CD4-positive, alpha-beta memory T cell (primary cell): ENCODE measurements at regions not wholly inside any gene's neighbourhood (a gene's known extent, or its start where the extent isn't known, plus 50 kb on each side); places are given as distances from the start of the nearest gene placed in this dataset.

ENCODE experiments used
- CTCF ChIA-PET: fragments of 350-600 bp; sonication (Branson Sonifier 250); formaldehyde crosslinking; loops from one replicate; lab custom pipeline; 2021; ENCODE audit warnings: inconsistent platforms; ENCODE audit not compliant: partially characterized antibody; lab: Charles Lee
- POLR2A ChIA-PET: fragments of 350-600 bp; sonication (Branson Sonifier 250); formaldehyde crosslinking; loops from one replicate; lab custom pipeline; 2021; ENCODE audit not compliant: partially characterized antibody; lab: Charles Lee
- DNase-seq, 5 donors: peaks; one replicate each; pipeline versions ENCODE4 v3.0.0 to v3.0.0-alpha.2; 2020 to 2022; ENCODE audit warnings: mixed read lengths in 1 of 5
- H3K27ac ChIP-seq: one replicate; pipeline ENCODE4 v1.7.0; 2013; ENCODE audit warnings: low read depth, low read length
- H3K27me3 ChIP-seq: 2 replicates; pipeline ENCODE4 v1.7.0; 2013; ENCODE audit warnings: mild to moderate bottlenecking, low read length, moderate library complexity; ENCODE audit not compliant: insufficient read depth
- H3K36me3 ChIP-seq: 2 replicates; pipeline ENCODE4 v1.7.0; 2013; ENCODE audit warnings: mild to moderate bottlenecking, low read length, moderate library complexity; ENCODE audit not compliant: insufficient read depth
- H3K4me1 ChIP-seq: 2 replicates; pipeline ENCODE4 v1.7.0; 2013; ENCODE audit warnings: mild to moderate bottlenecking, low read length, moderate library complexity; ENCODE audit not compliant: insufficient read depth
- H3K4me3 ChIP-seq, 2 donors: one replicate each; pipeline ENCODE4 v1.7.0; 2013; ENCODE audit warnings: low read length in 2 of 2, mild to moderate bottlenecking in 1 of 2
- H3K9me3 ChIP-seq, 2 donors: one replicate each; pipeline ENCODE4 v1.7.0; 2013; ENCODE audit warnings: low read length in 2 of 2, control low read depth in 1 of 2; ENCODE audit not compliant: control insufficient read depth in 1 of 2
- H3K27ac Mint-ChIP-seq, 7 donors: one replicate each; pipeline ENCODE4 v1.8.0; 2020 to 2021; ENCODE audit warnings: mixed read lengths in 7 of 7, mild to moderate bottlenecking in 6 of 7, inconsistent platforms in 3 of 7, moderate library complexity in 3 of 7
- H3K27me3 Mint-ChIP-seq, 2 donors: one replicate each; pipeline ENCODE4 v1.8.0; 2020 to 2021; ENCODE audit warnings: mixed read lengths in 2 of 2
- H3K36me3 Mint-ChIP-seq, 2 donors: one replicate each; pipeline ENCODE4 v1.8.0; 2020 to 2021; ENCODE audit warnings: mixed read lengths in 2 of 2, inconsistent platforms in 1 of 2, mild to moderate bottlenecking in 1 of 2
- H3K4me1 Mint-ChIP-seq, 4 donors: one replicate each; pipeline ENCODE4 v1.8.0; 2020 to 2021; ENCODE audit warnings: mixed read lengths in 4 of 4, mild to moderate bottlenecking in 1 of 4
- H3K4me3 Mint-ChIP-seq, 8 donors: one replicate each; pipeline ENCODE4 v1.8.0; 2020 to 2021; ENCODE audit warnings: mixed read lengths in 8 of 8, mild to moderate bottlenecking in 7 of 8, moderate library complexity in 6 of 8, inconsistent platforms in 3 of 8
- H3K9me3 Mint-ChIP-seq, 8 donors: one replicate each; pipeline ENCODE4 v1.8.0; 2020 to 2021; ENCODE audit warnings: mixed read lengths in 8 of 8, mild to moderate bottlenecking in 5 of 8, inconsistent platforms in 3 of 8, moderate library complexity in 1 of 8
- intact Hi-C: fragments of 100-400 bp; cut with micrococcal nuclease; formaldehyde crosslinking; loops from one replicate; pipeline ENCODE4 v1.15.1; 2023

GRCh38 chr12:63025116-63025515 lies 90.2 kb upstream of the PPM1H start:
- H3K27me3 Mint-ChIP-seq = peaks cover 0 to 3% of the 10 kb centered on the region in 2 donors

DNA sequence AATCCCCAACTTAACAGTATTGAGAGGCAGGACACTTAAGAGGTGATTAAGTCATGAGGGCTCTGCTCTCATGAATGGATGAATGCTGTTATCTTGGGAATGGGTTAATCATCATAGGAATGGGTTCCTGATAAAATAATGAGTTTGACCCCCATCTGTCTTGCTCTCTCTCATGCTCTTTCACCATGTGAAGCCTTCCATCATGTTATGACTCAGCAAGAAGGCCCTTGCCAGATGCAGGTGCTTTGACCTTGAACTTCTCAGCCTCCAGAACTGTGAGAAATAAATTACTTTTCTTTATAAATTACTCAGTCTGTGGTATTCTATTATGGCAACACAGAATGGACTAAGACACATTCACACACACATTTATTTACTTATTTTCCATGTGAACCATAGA lies 89.0 kb upstream of the PPM1H start:
- Histone ChIP-seq H3K36me3 (no peaks in the 10 kb centered on the region), H3K4me3 (no peak overlapping the region), H3K27me3 (no peaks in the 10 kb centered on the region), H3K9me3 (no peaks in the 10 kb centered on the region), H3K27ac (no peak overlapping the region), H3K4me1 (no peaks in the 10 kb centered on the region)
- no peak for DNase-seq
- ChIA-PET CTCF (no interaction called here), POLR2A (no interaction called here)
- H3K36me3 Mint-ChIP-seq = no peaks in the 10 kb centered on the region
- H3K9me3 Mint-ChIP-seq = peaks cover 0 to 3% (median under 1%) of the 10 kb centered on the region in 8 donors
- intact Hi-C loops = no loop called here
- H3K27ac Mint-ChIP-seq = no peak overlapping the region
- peaks cover 0 to 3% of the 10 kb centered on the region in 2 donors for H3K27me3 Mint-ChIP-seq
- no peak overlapping the region for H3K4me3 Mint-ChIP-seq
- no peaks in the 10 kb centered on the region for H3K4me1 Mint-ChIP-seq

More at GRCh38 chr12:63025116-63025515, 90.2 kb upstream of the PPM1H start:
- Mint-ChIP-seq H3K9me3 (peaks cover 0 to 11% (median 1%) of the 10 kb centered on the region in 8 donors), H3K36me3 (no peaks in the 10 kb centered on the region), H3K27ac (no peak overlapping the region), H3K4me3 (no peak overlapping the region), H3K4me1 (no peaks in the 10 kb centered on the region)
- no peaks in the 10 kb centered on the region for H3K36me3 ChIP-seq
- H3K4me1 ChIP-seq = no peaks in the 10 kb centered on the region
- no peaks in the 10 kb centered on the region for H3K27me3 ChIP-seq
- no peaks in the 10 kb centered on the region for H3K9me3 ChIP-seq
- no peak overlapping the region for H3K4me3 ChIP-seq
- DNase-seq = no peak
- intact Hi-C loops = no loop called here
- POLR2A ChIA-PET = no interaction called here
- no peak overlapping the region for H3K27ac ChIP-seq
- CTCF ChIA-PET = no interaction called here

- intact Hi-C loops = no loop called here
- CTCF ChIA-PET = no interaction called here
Measured at GRCh38 chr12:63021116-63021515, 86.2 kb upstream of the PPM1H start.

GRCh38 chr12:63020269-63020668 lies 85.3 kb upstream of the PPM1H start:
- intact Hi-C loops = no loop called here
- Histone ChIP-seq H3K27me3 (no peaks in the 10 kb centered on the region), H3K9me3 (no peaks in the 10 kb centered on the region), H3K27ac (no peak overlapping the region), H3K4me3 (no peak overlapping the region), H3K4me1 (no peaks in the 10 kb centered on the region), H3K36me3 (no peaks in the 10 kb centered on the region)
- H3K36me3 Mint-ChIP-seq = no peaks in the 10 kb centered on the region
- no peak overlapping the region for H3K4me3 Mint-ChIP-seq
- H3K27ac Mint-ChIP-seq = no peak overlapping the region
- ChIA-PET CTCF (no interaction called here), POLR2A (no interaction called here)
- H3K9me3 Mint-ChIP-seq = peaks cover 0 to 3% (median 0%) of the 10 kb centered on the region in 8 donors
- no peaks in the 10 kb centered on the region for H3K4me1 Mint-ChIP-seq
- DNase-seq = no peak
- peaks cover 1 to 3% of the 10 kb centered on the region in 2 donors for H3K27me3 Mint-ChIP-seq

More at GRCh38 chr12:63021116-63021515, 86.2 kb upstream of the PPM1H start:
- DNase-seq = no peak
- peaks cover 0 to 3% (median 0%) of the 10 kb centered on the region in 8 donors for H3K9me3 Mint-ChIP-seq
- Histone ChIP-seq H3K4me3 (no peak overlapping the region), H3K27ac (no peak overlapping the region), H3K9me3 (no peaks in the 10 kb centered on the region), H3K4me1 (no peaks in the 10 kb centered on the region), H3K27me3 (no peaks in the 10 kb centered on the region), H3K36me3 (no peaks in the 10 kb centered on the region)
- H3K27me3 Mint-ChIP-seq = peaks cover 1 to 3% of the 10 kb centered on the region in 2 donors
- H3K4me1 Mint-ChIP-seq = no peaks in the 10 kb centered on the region
- no peak overlapping the region for H3K4me3 Mint-ChIP-seq
- no peak overlapping the region for H3K27ac Mint-ChIP-seq
- POLR2A ChIA-PET = no interaction called here
- no peaks in the 10 kb centered on the region for H3K36me3 Mint-ChIP-seq

GRCh38 chr12:63018273-63018672 lies 83.3 kb upstream of the PPM1H start:
- CTCF ChIA-PET = no interaction called here

GRCh38 chr12:63013302-63013701 lies 78.4 kb upstream of the PPM1H start:
- ChIA-PET CTCF (no interaction called here), POLR2A (no interaction called here)
- DNase-seq = no peak
- Histone ChIP-seq H3K27me3 (no peaks in the 10 kb centered on the region), H3K4me3 (no peak overlapping the region), H3K27ac (no peak overlapping the region), H3K36me3 (no peaks in the 10 kb centered on the region), H3K9me3 (no peaks in the 10 kb centered on the region), H3K4me1 (no peaks in the 10 kb centered on the region)
- Mint-ChIP-seq H3K9me3 (peaks cover 0 to 1% (median 0%) of the 10 kb centered on the region in 8 donors), H3K36me3 (no peaks in the 10 kb centered on the region), H3K27me3 (no peaks in the 10 kb centered on the region), H3K4me1 (no peaks in the 10 kb centered on the region), H3K4me3 (no peak overlapping the region), H3K27ac (no peak overlapping the region)
- intact Hi-C loops = no loop called here

More at GRCh38 chr12:63018273-63018672, 83.3 kb upstream of the PPM1H start:
- no peak overlapping the region for H3K27ac ChIP-seq
- no peaks in the 10 kb centered on the region for H3K9me3 Mint-ChIP-seq
- H3K4me1 ChIP-seq = no peaks in the 10 kb centered on the region
- H3K36me3 ChIP-seq = no peaks in the 10 kb centered on the region
- no peak overlapping the region for H3K27ac Mint-ChIP-seq
- H3K27me3 ChIP-seq = no peaks in the 10 kb centered on the region
- H3K9me3 ChIP-seq = no peaks in the 10 kb centered on the region
- H3K4me3 ChIP-seq = no peak overlapping the region
- no peak for DNase-seq
- no peaks in the 10 kb centered on the region for H3K36me3 Mint-ChIP-seq
- no peaks in the 10 kb centered on the region for H3K4me1 Mint-ChIP-seq
- POLR2A ChIA-PET = no interaction called here
- peaks cover 1 to 2% of the 10 kb centered on the region in 2 donors for H3K27me3 Mint-ChIP-seq
- intact Hi-C loops = no loop called here
- H3K4me3 Mint-ChIP-seq = no peak overlapping the region

GRCh38 chr12:63010698-63011097 lies 75.7 kb upstream of the PPM1H start:
- Histone ChIP-seq H3K27ac (no peak overlapping the region), H3K4me1 (no peaks in the 10 kb centered on the region), H3K4me3 (no peak overlapping the region), H3K9me3 (no peaks in the 10 kb centered on the region), H3K36me3 (no peaks in the 10 kb centered on the region), H3K27me3 (no peaks in the 10 kb centered on the region)
- Mint-ChIP-seq H3K4me1 (no peaks in the 10 kb centered on the region), H3K36me3 (no peaks in the 10 kb centered on the region), H3K4me3 (no peak overlapping the region), H3K9me3 (peaks cover 0 to 1% (median 0%) of the 10 kb centered on the region in 8 donors), H3K27me3 (no peaks in the 10 kb centered on the region), H3K27ac (no peak overlapping the region)
- CTCF ChIA-PET = no interaction called here
- POLR2A ChIA-PET = no interaction called here
- intact Hi-C loops = no loop called here
- DNase-seq = no peak

DNA sequence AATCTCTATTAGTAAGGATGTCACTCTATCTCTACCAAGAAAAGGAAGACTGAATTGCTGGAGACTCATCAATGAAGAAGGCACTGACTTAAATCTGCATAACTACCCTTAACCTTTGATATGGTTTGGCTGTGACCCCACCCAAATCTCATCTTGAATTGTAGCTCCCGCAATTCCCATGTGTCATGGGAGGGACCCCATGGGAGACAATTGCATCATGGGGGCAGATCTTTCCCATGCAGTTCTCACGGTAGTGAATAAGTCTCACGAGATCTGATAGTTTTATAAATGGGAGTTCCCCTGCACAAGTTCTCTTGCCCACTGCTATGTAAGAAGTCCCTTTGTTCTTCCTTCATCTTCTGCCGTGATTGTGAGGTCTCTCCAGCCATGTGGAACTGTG lies 73.4 kb upstream of the PPM1H start:
- Mint-ChIP-seq H3K27me3 (no peaks in the 10 kb centered on the region), H3K36me3 (no peaks in the 10 kb centered on the region), H3K27ac (no peak overlapping the region), H3K4me1 (no peaks in the 10 kb centered on the region), H3K9me3 (peaks cover 0 to 1% (median 0%) of the 10 kb centered on the region in 8 donors), H3K4me3 (no peak overlapping the region)
- Histone ChIP-seq H3K27me3 (no peaks in the 10 kb centered on the region), H3K4me3 (no peak overlapping the region), H3K9me3 (no peaks in the 10 kb centered on the region), H3K27ac (no peak overlapping the region), H3K4me1 (no peaks in the 10 kb centered on the region), H3K36me3 (no peaks in the 10 kb centered on the region)
- intact Hi-C loops = no loop called here
- ChIA-PET CTCF (no interaction called here), POLR2A (no interaction called here)
- no peak for DNase-seq
